Neural cell (in vitro differentiated cells): ENCODE measurements at regions not wholly inside any gene's neighbourhood (a gene's known extent, or its start where the extent isn't known, plus 50 kb on each side); places are given as distances from the start of the nearest gene placed in this dataset.

Experiments
- EP300 ChIP-seq: fragments of 450-650 bp; conservative IDR thresholded peaks from 2 replicates; pipeline ENCODE4 v1.6.1; 2014; ENCODE audit warnings: antibody characterized with exemption, mild to moderate bottlenecking, moderate library complexity; ENCODE audit not compliant: poor library complexity, severe bottlenecking
- EZH2 ChIP-seq: fragments of 200-600, 300-800 bp; shearing (Covaris generic), sonication (generic); IDR thresholded peaks from 2 replicates; pipeline ENCODE4 v1.6.1; 2014; ENCODE audit warnings: antibody characterized with exemption, low read length, borderline replicate concordance, mild to moderate bottlenecking; ENCODE audit not compliant: insufficient read depth, poor library complexity, severe bottlenecking
- MXI1 ChIP-seq: fragments of 450-650 bp; conservative IDR thresholded peaks from 2 replicates; pipeline ENCODE4 v1.6.1; 2014; ENCODE audit warnings: antibody characterized with exemption, mild to moderate bottlenecking; ENCODE audit not compliant: poor library complexity, severe bottlenecking
- POLR2AphosphoS5 ChIP-seq: IDR thresholded peaks from 2 replicates; pipeline ENCODE4 v1.6.1; 2012
- RAD21 ChIP-seq: fragments of 450-650 bp; conservative IDR thresholded peaks from 2 replicates; pipeline ENCODE4 v1.6.1; 2014; ENCODE audit warnings: antibody characterized with exemption, mild to moderate bottlenecking, moderate library complexity
- SMC3 ChIP-seq: fragments of 450-650 bp; conservative IDR thresholded peaks from 2 replicates; pipeline ENCODE4 v1.6.1; 2014; ENCODE audit warnings: antibody characterized with exemption, mild to moderate bottlenecking, moderate library complexity; ENCODE audit not compliant: poor library complexity
- TAF1 ChIP-seq: IDR thresholded peaks from 2 replicates; pipeline ENCODE4 v1.6.1; 2012; ENCODE audit warnings: low read depth
- TF ChIP-seq, protein P1 (sequence below): fragments of 450-650 bp; IDR thresholded peaks from 2 replicates; pipeline ENCODE4 v1.5.1; 2014; ENCODE audit warnings: antibody characterized with exemption, mild to moderate bottlenecking, moderate library complexity; ENCODE audit not compliant: poor library complexity, severe bottlenecking
- TF ChIP-seq, protein P2 (sequence below): IDR thresholded peaks from 2 replicates; pipeline ENCODE4 v1.6.1; 2012; ENCODE audit warnings: borderline replicate concordance

DNA sequence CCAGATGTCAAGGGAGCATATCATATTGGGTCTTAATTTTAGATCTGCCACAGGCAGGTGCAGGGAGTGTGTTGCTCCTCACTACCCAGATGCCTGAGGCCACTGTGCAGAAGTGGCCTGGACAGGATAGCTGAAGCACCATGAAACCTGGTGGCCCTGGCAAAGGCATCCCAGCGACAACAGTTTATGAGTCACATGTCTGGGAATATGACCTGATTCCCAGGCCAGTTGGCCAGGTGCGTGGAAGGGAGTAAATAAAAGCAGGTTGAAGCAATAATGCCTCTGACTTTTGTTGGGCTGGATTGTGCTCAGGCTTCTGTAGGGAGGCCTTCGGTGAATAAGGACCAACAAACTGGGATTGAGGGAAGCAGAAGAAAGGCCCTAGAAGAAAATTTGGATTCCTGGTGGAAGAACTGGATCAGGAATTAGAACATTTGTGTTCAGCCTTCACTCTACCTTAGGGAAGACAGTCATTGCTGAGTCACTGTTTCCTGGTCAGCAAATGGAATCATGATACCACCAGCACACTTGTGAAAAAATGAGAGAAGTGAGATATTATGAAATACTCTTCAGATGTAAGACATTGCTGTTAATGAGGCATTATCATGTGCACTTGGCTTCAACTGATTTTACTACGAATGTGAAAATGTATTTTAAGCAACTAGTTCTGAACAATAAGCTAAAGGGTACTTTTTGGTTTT, 78.4 kb upstream of the ZNF516 start:
- TF ChIP-seq, protein P1, sequence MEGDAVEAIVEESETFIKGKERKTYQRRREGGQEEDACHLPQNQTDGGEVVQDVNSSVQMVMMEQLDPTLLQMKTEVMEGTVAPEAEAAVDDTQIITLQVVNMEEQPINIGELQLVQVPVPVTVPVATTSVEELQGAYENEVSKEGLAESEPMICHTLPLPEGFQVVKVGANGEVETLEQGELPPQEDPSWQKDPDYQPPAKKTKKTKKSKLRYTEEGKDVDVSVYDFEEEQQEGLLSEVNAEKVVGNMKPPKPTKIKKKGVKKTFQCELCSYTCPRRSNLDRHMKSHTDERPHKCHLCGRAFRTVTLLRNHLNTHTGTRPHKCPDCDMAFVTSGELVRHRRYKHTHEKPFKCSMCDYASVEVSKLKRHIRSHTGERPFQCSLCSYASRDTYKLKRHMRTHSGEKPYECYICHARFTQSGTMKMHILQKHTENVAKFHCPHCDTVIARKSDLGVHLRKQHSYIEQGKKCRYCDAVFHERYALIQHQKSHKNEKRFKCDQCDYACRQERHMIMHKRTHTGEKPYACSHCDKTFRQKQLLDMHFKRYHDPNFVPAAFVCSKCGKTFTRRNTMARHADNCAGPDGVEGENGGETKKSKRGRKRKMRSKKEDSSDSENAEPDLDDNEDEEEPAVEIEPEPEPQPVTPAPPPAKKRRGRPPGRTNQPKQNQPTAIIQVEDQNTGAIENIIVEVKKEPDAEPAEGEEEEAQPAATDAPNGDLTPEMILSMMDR: no peak
- no peak for TF ChIP-seq SMC3
- TF ChIP-seq EZH2: no peak
- TF ChIP-seq EP300: no peak
- TF ChIP-seq, protein P2, sequence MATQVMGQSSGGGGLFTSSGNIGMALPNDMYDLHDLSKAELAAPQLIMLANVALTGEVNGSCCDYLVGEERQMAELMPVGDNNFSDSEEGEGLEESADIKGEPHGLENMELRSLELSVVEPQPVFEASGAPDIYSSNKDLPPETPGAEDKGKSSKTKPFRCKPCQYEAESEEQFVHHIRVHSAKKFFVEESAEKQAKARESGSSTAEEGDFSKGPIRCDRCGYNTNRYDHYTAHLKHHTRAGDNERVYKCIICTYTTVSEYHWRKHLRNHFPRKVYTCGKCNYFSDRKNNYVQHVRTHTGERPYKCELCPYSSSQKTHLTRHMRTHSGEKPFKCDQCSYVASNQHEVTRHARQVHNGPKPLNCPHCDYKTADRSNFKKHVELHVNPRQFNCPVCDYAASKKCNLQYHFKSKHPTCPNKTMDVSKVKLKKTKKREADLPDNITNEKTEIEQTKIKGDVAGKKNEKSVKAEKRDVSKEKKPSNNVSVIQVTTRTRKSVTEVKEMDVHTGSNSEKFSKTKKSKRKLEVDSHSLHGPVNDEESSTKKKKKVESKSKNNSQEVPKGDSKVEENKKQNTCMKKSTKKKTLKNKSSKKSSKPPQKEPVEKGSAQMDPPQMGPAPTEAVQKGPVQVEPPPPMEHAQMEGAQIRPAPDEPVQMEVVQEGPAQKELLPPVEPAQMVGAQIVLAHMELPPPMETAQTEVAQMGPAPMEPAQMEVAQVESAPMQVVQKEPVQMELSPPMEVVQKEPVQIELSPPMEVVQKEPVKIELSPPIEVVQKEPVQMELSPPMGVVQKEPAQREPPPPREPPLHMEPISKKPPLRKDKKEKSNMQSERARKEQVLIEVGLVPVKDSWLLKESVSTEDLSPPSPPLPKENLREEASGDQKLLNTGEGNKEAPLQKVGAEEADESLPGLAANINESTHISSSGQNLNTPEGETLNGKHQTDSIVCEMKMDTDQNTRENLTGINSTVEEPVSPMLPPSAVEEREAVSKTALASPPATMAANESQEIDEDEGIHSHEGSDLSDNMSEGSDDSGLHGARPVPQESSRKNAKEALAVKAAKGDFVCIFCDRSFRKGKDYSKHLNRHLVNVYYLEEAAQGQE: no peak
- no peak for TF ChIP-seq RAD21
- TF ChIP-seq POLR2AphosphoS5: no peak
- TF ChIP-seq MXI1: no peak
- TF ChIP-seq TAF1: no peak
